Fibroblast of skin of left biceps (primary cell): ENCODE measurements at regions not wholly inside any gene's neighbourhood (a gene's known extent, or its start where the extent isn't known, plus 50 kb on each side); places are given as distances from the start of the nearest gene placed in this dataset.
"Not testable (repeated sequence)": the region's sequence is repeated elsewhere in the genome, so short reads cannot be mapped to it uniquely, and the experiment has no call there.

ENCODE experiments used
- DNase-seq, 2 experiments: peaks; one replicate each; pipeline ENCODE4 v3.0.0-alpha.2; 2013; ENCODE audit warnings: low read depth in 2 of 2

DNA sequence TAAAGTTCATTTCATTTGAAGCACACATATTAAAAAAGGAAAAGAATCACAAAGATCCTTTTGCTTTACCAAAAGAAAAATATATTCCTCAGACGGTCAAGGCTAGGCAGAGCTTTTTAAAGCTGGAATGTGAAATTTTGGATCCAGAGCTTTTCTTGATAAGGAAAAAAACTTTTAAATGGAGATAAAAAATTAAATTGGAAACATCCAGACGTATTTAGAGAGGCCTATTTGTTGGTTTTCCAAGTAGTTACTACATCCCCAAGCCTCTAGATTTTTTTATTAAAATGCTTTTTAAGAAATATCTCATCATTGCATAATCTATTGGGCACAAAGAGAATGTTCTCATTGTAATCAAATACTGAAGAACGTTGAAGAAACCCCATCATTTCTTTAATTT, 385.7 kb upstream of the CITED2 start:
- no peak for DNase-seq

GRCh38 chr6:139759086-139759485, 384.6 kb upstream of the CITED2 start:
- DNase-seq, result no peak

DNA sequence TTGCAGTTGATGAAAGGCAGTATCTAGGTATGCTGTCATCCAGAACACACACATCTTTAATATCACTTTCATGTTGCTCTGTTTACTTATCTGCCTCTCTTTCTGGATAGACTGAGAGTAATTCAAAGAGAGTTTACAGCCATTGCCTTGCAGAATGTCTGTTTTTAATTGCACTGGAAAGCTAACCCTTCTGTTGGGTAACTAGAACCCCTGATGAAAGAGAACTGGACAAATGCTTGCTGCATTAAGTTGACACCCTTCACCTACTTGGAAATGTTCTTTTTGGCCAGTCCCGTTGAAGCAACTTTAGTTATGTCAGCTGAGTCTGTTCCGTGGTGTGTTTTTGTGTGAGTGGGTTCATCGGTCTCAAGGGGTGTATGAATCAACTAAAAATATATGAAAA, 383.8 kb upstream of the CITED2 start:
- DNase-seq, result no peak

DNA sequence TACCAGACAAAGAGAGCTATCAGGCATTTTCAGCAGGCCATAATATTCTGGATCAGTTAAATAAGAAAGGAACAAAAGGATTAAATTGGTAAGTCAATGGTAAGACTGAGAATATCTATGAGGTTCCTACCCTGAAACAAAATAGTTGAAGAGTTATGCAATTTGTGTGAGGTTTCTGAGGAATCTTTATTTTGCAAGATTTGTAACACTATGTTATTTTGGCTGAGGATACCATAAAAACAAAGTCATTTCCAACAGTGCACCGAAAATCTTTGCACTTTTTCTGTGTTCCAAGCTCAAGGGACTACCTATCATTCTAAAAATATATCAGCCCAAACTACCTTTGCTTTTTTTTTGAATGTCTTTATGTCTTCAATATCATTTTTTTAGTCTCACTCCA, 383.3 kb upstream of the CITED2 start:
- DNase-seq, result peak; percentile 60 to 61

DNA sequence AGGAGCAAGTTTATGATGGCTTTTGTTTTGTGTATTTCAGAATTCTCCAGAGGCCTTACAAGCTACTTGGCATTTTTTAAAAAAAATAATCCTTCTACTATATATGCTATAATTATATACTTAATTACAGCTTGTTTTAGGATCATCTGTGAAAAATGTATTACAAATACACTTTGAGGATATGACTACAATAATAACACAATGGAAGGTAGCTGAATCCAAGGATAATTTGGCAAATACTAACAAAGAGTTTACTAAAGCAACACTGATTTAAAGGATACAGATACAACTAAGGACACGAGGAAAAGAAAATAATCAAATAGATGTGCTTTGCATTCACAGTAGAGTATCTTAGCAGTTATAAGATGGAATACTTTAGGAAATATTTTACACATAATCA, 381.9 kb upstream of the CITED2 start:
- DNase-seq, result no peak

- no peak for DNase-seq
Observed at GRCh38 chr6:139754898-139755775, 380.7 kb upstream of the CITED2 start.

DNA sequence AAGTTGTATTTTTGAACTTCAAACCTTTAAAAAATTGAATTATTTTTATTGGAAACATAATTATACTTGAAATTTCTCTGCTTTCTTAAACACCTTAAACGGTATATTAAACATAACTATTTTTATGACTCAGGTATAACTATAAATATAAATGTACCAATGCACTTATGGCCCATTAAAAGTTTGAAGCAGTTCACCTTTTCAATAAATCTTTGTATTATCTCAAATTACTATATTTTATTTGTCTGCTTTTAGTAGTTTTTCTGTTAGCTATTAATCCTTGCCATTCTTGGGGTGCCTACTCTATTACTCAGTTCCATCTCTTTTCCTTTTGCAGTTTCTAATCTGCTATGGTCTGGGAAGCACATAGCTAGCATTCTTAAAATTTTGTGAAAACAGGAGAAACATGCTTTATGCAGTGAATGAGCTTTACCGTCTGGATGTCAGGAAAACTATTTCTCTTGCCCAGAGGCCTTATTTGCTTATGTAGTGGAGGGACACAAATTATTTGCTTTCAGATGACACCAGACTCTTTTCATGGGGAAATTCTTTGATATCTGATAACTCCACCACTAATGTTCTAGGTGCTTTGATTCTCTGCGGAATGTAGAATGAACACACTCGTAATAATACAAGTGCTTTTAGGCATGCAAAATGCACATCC, 378.9 kb upstream of the CITED2 start:
- peak; percentile 77 to 81 for DNase-seq

DNA sequence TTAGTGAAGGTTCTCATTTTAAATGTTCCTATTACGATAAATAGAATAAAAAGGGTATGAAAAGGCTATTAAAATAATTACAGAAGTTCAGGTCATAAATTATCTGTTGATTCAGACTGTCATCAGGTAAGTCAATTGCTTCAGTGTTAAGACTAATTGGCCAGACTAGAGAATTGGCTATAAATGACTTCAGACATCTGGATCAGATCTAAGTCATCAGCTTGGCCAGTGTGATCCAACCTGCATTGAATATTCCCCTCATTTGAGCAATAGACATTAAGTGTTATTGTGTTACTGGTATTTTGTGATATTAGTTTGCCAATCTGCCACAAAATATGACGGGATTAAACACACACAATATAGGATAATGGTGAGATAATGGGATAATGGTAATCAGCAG, 377.6 kb upstream of the CITED2 start:
- no peak for DNase-seq

DNA sequence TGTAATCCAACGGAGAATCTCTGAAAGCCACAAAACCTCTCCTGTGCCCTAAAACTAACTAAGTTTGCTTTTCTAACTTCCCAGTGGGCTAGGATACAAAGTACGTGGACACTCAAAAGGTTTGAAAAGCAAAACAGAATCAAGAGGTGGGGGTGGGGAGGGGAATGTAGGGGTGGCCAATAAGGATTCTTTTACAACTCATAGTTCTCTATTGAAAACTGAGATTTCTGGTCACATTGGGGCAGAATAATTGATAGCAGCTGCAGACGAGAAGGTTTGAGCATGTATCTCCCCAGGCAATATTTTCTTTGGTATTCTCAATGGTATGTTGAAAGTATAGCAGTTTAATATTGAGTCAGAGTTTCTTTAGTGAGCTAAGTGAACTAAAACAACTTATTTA, 376.7 kb upstream of the CITED2 start:
- peak; percentile 86 to 88 for DNase-seq

GRCh38 chr6:139748353-139749146, 374.1 kb upstream of the CITED2 start:
- no peak for DNase-seq

DNA sequence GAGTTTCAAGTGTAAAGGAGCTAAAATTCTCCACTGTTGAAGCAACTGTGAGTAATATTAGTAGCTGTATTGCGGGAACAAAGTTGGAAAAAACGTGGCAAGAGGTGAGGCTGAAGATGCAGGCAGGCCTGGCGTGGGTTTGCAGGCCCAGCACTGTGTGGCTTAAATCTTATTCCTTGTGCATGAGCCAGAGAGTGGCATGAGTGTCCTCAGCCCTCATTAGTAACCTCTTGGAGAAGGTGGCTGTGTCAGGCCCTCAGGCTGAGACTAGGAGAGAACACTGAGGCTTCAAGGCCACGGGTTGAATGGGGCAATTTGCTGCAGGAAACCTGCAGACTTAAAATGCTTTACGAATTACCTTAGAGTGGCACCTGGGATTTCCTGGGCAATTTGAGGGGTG, 372.7 kb upstream of the CITED2 start:
- no peak for DNase-seq

- no peak for DNase-seq
Observed at GRCh38 chr6:139744891-139745290, 370.4 kb upstream of the CITED2 start.

DNA sequence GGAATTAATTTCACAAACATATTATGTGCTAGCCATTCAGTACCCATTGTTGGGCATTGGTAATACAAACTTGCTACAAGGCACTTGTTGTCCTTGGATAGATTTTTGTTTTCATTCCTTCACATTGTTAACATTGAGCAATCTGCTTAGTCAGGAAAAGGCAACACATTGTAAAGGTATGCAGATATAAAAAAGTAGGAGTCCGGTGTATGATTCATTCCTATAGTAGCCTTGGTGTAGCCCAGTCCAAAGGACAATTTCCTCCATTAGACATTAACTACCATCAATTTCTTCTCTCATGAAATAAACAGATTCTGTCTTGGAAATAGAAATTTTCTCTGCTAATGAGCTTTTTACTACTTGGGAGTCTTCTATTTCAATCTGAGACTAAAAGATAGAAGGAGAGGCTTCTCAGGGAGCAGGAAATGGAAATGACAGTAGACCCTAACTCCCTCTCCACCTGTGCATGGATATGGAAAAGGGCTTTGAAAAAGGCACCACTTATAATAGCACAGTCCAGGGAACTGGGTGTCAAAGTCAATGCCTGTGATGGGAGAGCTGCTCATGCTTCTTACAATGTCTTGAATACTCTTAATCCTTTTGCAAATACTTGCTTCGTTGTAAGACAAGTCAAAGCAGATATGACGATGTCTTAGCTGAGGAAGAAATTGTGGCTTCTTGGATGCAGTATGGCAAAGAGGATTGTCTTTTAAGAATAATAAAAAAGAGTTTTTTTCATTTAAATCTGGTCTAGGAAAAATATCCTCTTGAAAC, 369.4 kb upstream of the CITED2 start:
- DNase-seq, result peak; percentile 68 to 73

DNA sequence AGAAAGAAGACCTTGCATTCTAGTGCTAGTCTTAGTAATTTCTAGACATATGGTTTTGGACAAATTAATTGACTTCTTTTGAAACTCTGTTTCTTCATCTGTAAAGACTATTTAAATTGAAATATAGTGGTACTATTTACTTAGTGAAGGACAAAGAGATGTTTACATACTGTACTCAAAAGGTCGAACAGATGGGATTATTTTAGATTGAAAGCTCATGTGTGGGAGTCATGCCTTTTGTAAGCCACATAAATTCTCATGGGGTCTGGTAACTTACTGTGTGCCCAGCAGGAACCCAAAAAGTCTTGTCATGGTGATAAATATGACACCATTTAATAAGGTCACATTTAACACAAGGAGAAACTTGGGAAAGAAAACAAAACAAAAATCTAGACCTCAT, 368.2 kb upstream of the CITED2 start:
- DNase-seq, result no peak

DNA sequence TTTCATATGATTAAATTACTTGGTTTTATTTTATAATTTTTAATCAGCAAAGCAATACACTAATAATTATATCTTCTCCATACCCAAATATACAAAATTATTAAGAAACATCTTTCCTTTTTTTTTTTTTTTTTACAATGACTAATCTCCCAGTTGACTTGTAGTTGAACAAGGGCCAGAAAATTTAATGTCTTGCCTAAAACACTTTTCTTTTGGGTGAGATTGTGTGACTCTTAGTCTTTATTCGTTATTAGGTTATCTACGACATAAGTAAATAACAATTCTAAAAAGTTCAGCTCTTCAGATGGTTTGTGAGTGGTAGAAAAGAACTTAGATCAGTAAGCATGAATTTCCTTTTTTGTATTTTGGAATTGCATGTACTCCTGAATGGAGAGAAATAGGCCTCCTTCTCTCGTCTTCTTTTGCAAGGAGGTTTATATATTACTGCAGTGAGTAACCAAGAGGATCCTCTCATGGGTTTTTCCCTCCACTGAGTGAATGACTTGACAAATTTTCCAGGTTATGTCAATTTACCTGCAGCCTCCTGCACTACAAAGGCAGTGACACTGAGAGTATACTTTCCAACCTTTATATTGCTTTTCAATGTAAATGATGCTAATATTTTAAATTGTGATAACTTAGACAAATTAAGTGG, 364.5 kb upstream of the CITED2 start:
- no peak for DNase-seq

DNA sequence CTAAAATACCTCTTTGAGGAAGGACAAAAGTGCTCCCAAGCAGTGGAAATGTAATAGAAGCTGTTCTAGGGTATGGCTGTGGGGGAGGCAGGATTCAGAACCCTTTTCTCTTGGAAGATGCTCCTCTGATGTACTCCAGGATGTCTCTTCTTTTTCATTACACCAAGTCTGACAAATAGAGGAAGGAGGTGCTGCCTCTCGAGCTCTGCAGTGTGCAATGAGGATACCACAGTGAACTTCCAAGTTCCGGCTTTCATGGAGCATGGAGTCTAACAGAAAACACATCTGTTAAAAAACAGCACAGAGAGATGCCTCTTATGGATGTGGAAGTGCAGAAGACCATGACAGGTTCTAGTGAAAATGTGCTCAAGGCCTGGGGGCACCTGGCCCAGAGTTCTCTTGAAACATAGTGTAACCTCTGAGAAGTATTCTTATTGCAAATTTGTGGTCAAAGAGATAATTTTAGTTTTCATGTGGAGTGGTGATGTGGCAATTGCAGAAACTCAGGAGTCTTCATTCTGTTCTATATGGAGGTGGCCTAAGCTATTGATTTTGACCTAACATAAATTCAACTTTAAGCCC, 362.0 kb upstream of the CITED2 start:
- DNase-seq, result no peak

- DNase-seq, result no peak
Observed at GRCh38 chr6:139732451-139732850, 358.0 kb upstream of the CITED2 start.

DNA sequence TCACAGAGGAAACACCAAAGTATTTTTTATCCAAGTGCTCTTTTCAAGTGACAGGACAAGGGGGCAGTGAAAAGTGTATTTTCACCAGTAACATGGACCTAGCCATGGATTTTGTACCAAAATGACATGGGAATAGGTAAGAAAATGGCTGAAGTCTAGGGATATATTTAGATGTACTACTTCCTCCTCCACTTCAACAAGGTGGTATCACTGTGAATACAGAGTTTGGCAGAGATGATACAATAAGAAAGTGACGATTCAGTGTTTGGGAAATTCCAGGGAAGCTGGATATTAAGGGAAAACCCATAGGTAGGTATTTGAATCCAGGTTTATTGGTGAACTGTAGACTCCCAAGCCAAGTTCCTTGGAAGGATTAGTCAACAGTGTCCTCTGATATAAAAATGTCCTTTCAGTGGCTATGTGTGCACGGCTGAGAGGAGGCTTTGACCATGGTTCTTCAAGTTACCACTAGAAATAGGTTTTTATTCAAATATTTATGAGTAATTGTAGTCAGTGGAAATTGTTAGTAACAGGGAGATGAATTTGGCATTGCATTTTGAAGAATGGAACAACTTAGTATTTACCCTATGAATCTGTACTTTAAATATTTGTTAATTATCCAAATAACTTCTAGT, 356.0 kb upstream of the CITED2 start:
- DNase-seq, result no peak

DNA sequence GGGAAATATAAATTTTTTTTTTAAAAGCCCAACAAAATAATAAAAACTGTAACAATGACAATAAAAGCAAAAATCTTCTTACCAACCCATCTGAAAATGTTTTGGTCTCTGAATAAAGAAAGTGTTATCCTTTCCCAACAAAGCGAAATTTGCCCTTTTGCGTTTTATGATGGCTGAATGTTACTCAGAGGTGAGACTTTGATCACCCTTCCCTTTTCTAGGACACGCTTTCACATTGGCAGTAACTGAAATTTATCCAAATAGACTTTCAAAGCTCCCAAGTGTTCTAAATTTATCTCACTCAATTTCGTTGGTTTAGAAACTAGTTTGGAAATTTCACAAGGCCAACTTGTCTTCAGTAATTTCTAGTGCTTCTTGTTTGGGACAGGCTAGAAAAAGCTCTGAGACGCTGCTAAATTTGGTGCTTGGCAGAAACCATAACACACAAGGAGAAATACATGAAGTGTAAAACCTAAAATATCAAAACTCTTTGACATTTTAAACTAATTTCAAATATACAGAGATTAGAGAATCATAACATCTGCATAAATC, 354.5 kb upstream of the CITED2 start:
- no peak for DNase-seq

DNA sequence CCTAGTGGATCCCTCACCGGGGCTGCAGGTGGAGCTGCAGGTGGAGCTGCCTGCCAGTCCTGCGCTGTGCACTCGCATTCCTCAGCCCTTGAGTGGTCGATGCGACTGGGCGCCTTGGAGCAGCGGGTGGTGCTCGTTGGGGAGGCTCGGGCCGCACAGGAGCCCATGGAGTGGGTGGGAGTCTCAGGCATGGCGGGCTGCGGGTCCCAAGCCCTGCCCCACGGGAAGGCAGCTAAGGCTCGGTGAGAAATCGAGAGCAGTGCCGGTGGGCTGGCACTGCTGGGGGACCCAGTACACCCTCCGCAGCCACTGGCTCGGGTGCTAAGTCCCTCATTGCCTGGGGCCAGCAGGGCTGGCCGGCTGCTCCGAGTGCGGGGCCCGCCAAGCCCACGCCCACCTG, 351.8 kb upstream of the CITED2 start:
- DNase-seq, result not testable (repeated sequence)
